ENCODE measurements at regions not wholly inside any gene's neighbourhood (a gene's known extent, or its start where the extent isn't known, plus 50 kb on each side); places are given as distances from the start of the nearest gene placed in this dataset.

DNA sequence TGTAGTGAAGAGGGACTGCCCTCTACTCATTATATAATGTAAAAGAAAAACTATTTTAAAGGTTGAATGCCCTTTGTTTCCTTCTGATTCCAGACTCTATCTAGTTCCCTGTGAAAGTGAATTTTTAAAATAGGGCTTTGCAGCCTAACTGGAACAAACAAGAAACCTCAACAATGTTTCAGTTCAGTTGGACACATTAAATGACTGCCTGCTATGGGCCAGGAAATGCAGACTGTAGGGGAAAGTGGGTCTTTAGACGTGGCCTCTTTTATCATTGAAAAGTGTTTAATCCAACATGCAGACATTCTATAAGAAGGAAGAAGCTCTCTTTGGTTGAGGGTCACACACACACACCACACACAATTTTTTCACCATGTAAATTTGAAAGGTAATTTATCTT is 289.1 kb downstream of the ICE1 start:
- Histone ChIP-seq H2BK15ac (ENCODE audit: low read depth, low read length) (no peak overlapping the region), H2BK12ac (ENCODE audit: insufficient read length, low read depth, low read length) (no peak overlapping the region), H3K27me3 (ENCODE audit: insufficient read depth, low read length) (no peaks in the 10 kb centered on the region), H4K91ac (ENCODE audit: insufficient read length, low read depth, low read length) (no peak overlapping the region), H3K4ac (ENCODE audit: low read depth, low read length) (no peak overlapping the region), H3K9me3 (ENCODE audit: control insufficient read depth, low read depth, low read length) (no peaks in the 10 kb centered on the region), H4K8ac (replicated peaks; ENCODE audit: insufficient read length, low read depth, low read length) (no peak overlapping the region), H2BK5ac (ENCODE audit: insufficient read length, low read length) (no peak overlapping the region), H2AFZ (ENCODE audit: low read length) (no peak overlapping the region), H3K56ac (ENCODE audit: insufficient read length, low read depth, low read length) (no peak overlapping the region), H3K79me2 (ENCODE audit: insufficient read depth, low read length) (no peaks in the 10 kb centered on the region), H3K27ac (ENCODE audit: insufficient read length, low read depth, low read length) (no peak overlapping the region), H3T11ph (ENCODE audit: low read length) (no peak overlapping the region), H3K23me2 (ENCODE audit: insufficient read length, low read depth, low read length, poor library complexity, severe bottlenecking) (no peaks in the 10 kb centered on the region), H3K23ac (ENCODE audit: insufficient read length, low read depth, low read length) (no peak overlapping the region), H3K79me1 (ENCODE audit: insufficient read depth, low read depth, low read length, poor library complexity, severe bottlenecking) (no peaks in the 10 kb centered on the region), H2BK120ac (ENCODE audit: low read depth, low read length, poor library complexity, severe bottlenecking) (no peak overlapping the region), H4K5ac (ENCODE audit: insufficient read length, low read depth, low read length) (no peak overlapping the region), H3K18ac (ENCODE audit: insufficient read length, low read depth, low read length) (no peak overlapping the region), H2BK20ac (ENCODE audit: low read depth, low read length, poor library complexity, severe bottlenecking) (no peak overlapping the region), H3K9ac (ENCODE audit: extremely low read depth, insufficient read length, low read length) (no peak overlapping the region), H3K14ac (ENCODE audit: insufficient read depth, low read length) (no peak overlapping the region), H3K4me2 (ENCODE audit: insufficient read depth, insufficient read length, low read length) (no peak overlapping the region), H2AK5ac (ENCODE audit: insufficient read length, low read length) (no peak overlapping the region), H4K20me1 (ENCODE audit: control insufficient read depth, insufficient read depth, insufficient read length) (no peaks in the 10 kb centered on the region), H3K4me1 (ENCODE audit: insufficient read depth, low read length) (no peaks in the 10 kb centered on the region)
- H3K9me3 Mint-ChIP-seq = peaks cover 15 to 17% of the 10 kb centered on the region in 2 experiments
- H3K27ac Mint-ChIP-seq = no peak overlapping the region
- H3K36me3 Mint-ChIP-seq (ENCODE audit: insufficient read depth in 1 of 3, low read depth in 3 of 3) = peaks cover 5 to 16% (median 13%) of the 10 kb centered on the region in 3 experiments; a peak in 6 of 7 replicates
- H3K27me3 Mint-ChIP-seq (ENCODE audit: low read depth) = no peaks in the 10 kb centered on the region
- no CpG with 5 or more reads among the region's 1 CpG for WGBS (ENCODE audit: extremely low coverage, insufficient read length, low lambda C conversion rate)
- H3K4me3 Mint-ChIP-seq = no peak overlapping the region
- no peak for DNase-seq
- H3K4me1 Mint-ChIP-seq = peaks cover 0 to 9% of the 10 kb centered on the region in 2 experiments; a peak in 2 of 4 replicates
- no peak for TF ChIP-seq CTCF (conservative IDR thresholded peaks at IDR 0.05)
